IPS-20b (cell line): ENCODE measurements at regions not wholly inside any gene's neighbourhood (a gene's known extent, or its start where the extent isn't known, plus 50 kb on each side); places are given as distances from the start of the nearest gene placed in this dataset.
"Not testable (repeated sequence)": the region's sequence is repeated elsewhere in the genome, so short reads cannot be mapped to it uniquely, and the experiment has no call there.

Source experiments
- H3K27ac ChIP-seq: one replicate; pipeline ENCODE4 v1.5.1; 2013; ENCODE audit warnings: low read length
- H3K27me3 ChIP-seq: 2 replicates; pipeline ENCODE4 v1.6.1; 2013; ENCODE audit warnings: mild to moderate bottlenecking, low read length, inconsistent platforms; ENCODE audit not compliant: insufficient read depth
- H3K36me3 ChIP-seq: 2 replicates; pipeline ENCODE4 v1.6.1; 2013; ENCODE audit warnings: low read depth, mild to moderate bottlenecking, inconsistent platforms, low read length, moderate library complexity; ENCODE audit not compliant: insufficient read depth
- H3K4me1 ChIP-seq: 2 replicates; pipeline ENCODE4 v1.6.1; 2013; ENCODE audit warnings: mild to moderate bottlenecking, control low read depth, inconsistent platforms, low read length, moderate library complexity; ENCODE audit not compliant: insufficient read depth
- H3K4me3 ChIP-seq: 2 replicates; pipeline ENCODE4 v1.5.1; 2013; ENCODE audit warnings: mild to moderate bottlenecking, low read length, inconsistent platforms
- H3K9ac ChIP-seq: 2 replicates; pipeline ENCODE4 v1.6.1; 2013; ENCODE audit warnings: low read depth, mild to moderate bottlenecking, inconsistent platforms, low read length, moderate library complexity
- H3K9me3 ChIP-seq: 2 replicates; pipeline ENCODE4 v1.6.1; 2013; ENCODE audit warnings: mild to moderate bottlenecking, low read depth, low read length, inconsistent platforms; ENCODE audit not compliant: insufficient read depth

DNA sequence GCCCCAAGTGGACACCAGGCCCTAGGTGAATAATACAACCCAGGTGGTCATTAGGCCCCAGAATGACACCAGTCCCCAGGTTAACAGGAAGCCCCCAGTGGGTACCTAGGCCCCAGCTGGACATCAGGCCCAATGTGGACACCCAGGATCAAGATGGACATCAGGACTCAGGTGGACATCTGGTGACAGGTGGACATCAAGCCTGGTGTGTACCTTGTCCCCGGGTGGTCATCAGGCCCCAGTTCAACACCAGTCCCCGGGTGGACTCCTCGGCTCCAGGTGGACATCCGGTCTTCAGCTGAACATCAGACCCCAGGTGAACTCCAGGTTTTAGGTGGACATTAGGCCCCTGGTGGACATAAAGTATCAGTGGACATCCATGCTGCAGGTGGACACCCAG lies 524.6 kb downstream of the FOXD4L4 start:
- not testable (repeated sequence) for H3K27ac ChIP-seq, H3K4me3 ChIP-seq, H3K4me1 ChIP-seq, H3K27me3 ChIP-seq, H3K36me3 ChIP-seq, H3K9ac ChIP-seq, H3K9me3 ChIP-seq

DNA sequence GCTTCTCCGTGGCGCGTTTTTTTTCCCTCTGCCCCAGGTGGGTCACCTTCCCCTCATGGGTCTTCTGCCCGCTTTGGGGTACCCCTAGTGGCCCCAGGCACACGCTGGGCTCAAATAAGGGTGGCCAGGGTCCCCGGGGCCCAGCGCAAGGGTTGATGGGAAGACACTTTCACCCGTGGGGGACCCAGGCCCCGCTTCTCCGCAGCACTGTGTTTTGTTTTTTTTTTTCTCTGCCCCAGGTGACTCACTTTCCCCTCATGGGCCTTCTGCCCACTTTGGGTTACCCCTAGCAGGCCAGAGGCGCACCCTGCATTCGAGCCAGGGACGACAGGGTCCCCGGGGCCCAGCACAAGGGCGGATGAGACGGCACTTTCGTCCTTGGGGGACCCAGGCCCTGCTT lies 526.7 kb downstream of the FOXD4L4 start:
- not testable (repeated sequence) for H3K27me3 ChIP-seq, H3K9ac ChIP-seq, H3K27ac ChIP-seq, H3K9me3 ChIP-seq, H3K36me3 ChIP-seq, H3K4me3 ChIP-seq, H3K4me1 ChIP-seq

DNA sequence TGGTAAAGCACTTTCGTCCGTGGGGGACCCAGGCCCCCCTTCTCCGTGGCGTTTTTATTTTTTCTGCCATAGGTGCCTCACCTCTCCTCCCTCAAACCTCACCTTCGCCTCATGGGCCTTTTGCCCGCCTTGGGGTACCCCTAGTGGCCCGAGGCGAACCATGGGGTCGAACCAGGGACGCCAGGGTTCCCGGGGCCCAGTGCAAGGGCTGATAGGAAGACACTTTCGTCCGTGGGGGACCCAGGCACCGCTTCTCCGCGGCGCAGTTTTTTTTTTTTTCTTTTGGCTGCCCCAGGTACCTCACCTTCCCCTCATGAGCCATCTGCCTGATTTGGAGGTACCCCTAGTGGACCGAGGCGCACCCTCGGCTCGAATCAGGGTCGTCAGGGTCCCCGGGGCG lies 527.8 kb downstream of the FOXD4L4 start:
- not testable (repeated sequence) for H3K27ac ChIP-seq, H3K36me3 ChIP-seq, H3K27me3 ChIP-seq, H3K4me3 ChIP-seq, H3K9me3 ChIP-seq, H3K9ac ChIP-seq, H3K4me1 ChIP-seq

DNA sequence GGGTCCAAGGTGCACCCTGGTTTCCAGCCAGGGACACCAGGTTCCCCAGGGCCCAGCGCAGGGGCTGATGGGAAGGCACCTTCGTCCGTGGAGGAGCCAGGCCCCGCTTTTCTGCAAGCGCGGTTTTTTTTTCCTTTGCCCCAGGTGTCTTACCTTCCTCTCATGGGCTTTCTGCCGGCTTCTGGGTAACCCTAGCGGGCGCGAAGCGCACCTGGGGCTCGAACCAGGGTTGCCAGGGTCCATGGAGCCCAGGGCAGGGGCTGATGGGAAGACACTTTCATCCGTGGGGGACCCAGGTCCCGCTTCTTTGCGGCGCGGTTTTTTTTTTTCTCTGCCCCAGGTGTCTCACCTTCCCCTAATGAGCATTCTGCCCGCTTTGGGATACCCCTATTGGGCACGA lies 529.3 kb downstream of the FOXD4L4 start:
- not testable (repeated sequence) for H3K9ac ChIP-seq, H3K9me3 ChIP-seq, H3K27me3 ChIP-seq, H3K27ac ChIP-seq, H3K4me1 ChIP-seq, H3K4me3 ChIP-seq, H3K36me3 ChIP-seq

DNA sequence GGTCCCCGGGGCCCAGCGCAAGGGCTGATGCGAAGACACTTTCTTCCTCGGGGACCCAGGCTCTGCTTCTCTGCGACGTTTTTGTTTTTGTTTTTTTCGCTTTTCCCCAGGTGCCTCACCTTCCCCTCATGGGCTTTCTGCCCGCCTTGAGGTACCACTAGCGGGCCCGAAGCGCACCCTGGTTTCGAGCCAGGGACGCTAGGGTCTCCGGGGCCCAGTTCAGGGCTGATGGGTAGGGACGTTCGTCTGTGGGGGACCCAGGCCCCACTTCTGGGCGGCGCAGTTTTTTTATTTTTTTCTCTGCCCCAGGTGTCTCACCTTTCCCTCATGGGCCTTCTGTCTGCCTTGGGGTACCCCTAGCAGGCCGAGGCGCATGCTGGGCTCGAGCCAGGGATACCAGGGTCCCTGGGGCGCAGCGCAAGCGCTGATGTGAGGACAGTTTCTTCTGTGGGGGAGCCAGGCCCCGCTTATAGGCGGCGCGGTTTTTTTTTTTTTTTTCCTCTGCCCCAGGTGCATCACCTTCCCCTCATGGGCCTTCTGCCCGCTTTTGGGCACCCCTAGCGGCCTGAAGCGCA lies 530.0 kb downstream of the FOXD4L4 start:
- not testable (repeated sequence) for H3K4me1 ChIP-seq, H3K27me3 ChIP-seq, H3K9ac ChIP-seq, H3K9me3 ChIP-seq, H3K27ac ChIP-seq, H3K4me3 ChIP-seq, H3K36me3 ChIP-seq

DNA sequence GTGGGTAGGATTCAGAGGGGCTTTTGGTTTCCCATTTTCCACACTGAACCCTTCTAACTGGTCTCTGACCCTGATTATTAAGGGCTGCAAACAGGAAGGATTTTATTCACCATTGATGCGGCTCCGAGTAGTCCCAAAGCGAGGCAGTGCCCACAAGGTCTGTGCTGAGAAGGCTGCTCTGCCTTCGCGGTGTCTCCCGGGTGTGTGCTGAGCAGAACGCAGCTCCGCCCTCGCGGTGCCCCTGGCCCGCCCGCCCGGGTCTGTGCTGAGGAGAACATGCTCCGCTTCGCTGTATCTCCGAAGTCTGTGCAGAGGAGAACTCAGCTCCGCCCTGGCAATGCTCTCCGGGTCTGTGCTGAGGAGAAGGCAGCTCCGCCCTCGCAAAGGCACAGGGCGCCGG lies 530.7 kb downstream of the FOXD4L4 start:
- H3K9me3 ChIP-seq, H3K27ac ChIP-seq, H3K36me3 ChIP-seq, H3K27me3 ChIP-seq, H3K4me1 ChIP-seq, H3K4me3 ChIP-seq, H3K9ac ChIP-seq: not testable (repeated sequence)

DNA sequence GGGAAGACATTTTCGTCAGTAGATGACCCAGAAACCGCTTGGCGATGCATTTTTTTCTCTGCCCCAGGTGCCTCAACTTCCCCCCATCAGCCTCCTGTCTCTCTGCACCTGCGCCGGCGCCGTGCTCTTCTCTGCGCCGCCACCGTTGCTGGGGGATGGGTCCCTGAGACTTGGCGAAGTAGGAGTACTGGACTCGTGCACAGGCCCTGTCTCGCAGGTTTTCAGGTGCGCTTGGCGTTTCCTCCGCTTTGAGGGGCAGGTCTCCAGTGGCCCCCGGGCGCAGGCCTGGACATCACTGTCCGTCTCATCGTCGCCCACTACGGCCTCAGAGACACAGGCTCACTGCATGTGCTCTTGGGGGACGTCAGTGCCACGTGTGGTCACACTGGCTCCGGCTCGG lies 532.1 kb downstream of the FOXD4L4 start:
- not testable (repeated sequence) for H3K4me3 ChIP-seq, H3K27ac ChIP-seq, H3K4me1 ChIP-seq, H3K9ac ChIP-seq, H3K36me3 ChIP-seq, H3K27me3 ChIP-seq, H3K9me3 ChIP-seq

DNA sequence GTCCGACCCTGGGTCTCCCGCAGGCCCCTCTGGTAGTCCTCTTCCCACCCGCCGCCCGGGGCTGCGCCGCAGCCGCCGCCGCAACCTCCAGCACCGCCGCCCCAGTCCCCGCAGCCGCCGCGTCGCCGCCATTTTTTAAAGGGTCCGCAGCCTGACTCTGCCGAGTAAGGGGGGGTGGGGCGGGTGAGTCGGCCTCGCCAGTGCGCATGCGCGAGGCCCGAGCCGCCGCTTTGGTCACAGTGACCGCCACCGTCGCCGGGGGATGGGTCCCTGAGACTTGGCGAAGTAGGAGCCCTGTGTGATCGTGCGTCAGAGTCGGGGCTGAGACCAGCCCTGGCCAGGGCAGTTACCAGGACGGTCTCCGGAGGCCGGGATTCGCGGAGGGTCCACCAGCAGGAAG lies 532.8 kb downstream of the FOXD4L4 start:
- H3K27me3 ChIP-seq, H3K9me3 ChIP-seq, H3K27ac ChIP-seq, H3K9ac ChIP-seq, H3K4me1 ChIP-seq, H3K36me3 ChIP-seq: not testable (repeated sequence)
- peak overlapping the region; percentile 59; the same call in 1 of the 2 replicates for H3K4me3 ChIP-seq

DNA sequence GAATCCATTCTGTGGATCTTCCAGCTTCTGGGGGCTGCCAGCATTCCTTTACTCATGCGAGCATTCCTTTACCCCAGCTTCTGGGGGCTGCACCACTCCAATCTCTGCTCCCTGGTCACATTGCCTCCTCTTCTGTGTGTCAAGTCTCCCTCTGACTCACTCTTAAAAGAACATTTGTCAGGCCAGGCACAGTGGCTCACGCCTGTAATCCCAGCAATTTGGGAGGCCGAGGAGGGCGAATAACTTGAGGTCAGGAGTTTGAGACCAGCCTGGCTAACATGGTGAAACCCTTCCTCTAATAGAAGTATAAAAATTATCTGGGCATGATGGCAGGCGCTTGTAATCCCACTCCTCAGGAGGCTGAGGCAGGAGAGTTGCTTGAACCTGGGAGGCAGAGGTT lies 541.9 kb downstream of the FOXD4L4 start:
- H3K4me3 ChIP-seq, H3K4me1 ChIP-seq, H3K27me3 ChIP-seq, H3K36me3 ChIP-seq, H3K27ac ChIP-seq, H3K9me3 ChIP-seq, H3K9ac ChIP-seq: not testable (repeated sequence)
